ENCODE measurements at regions not wholly inside any gene's neighbourhood (a gene's known extent, or its start where the extent isn't known, plus 50 kb on each side); places are given as distances from the start of the nearest gene placed in this dataset.
"Not testable (repeated sequence)": the region's sequence is repeated elsewhere in the genome, so short reads cannot be mapped to it uniquely, and the experiment has no call there.

DNA sequence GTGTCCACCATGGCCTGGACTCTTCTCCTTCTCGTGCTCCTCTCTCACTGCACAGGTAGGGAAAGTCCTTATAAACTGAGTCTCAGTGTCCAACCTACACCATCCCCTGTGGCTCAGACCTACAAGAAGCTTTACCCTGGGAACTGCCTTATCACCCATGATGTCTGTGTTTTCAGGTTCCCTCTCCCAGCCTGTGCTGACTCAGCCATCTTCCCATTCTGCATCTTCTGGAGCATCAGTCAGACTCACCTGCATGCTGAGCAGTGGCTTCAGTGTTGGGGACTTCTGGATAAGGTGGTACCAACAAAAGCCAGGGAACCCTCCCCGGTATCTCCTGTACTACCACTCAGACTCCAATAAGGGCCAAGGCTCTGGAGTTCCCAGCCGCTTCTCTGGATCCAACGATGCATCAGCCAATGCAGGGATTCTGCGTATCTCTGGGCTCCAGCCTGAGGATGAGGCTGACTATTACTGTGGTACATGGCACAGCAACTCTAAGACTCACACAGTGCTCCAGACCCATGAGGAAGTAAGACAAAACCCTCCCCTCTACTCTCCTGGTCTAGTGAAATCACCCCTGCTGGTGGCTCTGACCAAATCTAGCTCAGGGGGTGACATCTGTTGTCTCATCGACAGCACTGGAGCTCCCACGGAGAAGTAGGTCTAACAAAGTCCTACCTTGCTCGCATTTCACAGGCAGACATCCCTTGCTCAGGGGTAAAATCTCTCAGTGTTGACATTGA, 74.3 kb downstream of the VPREB1 start:
- ATAC-seq (ENCODE audit: low read depth in 2 of 2) (no peak), DNase-seq (no peak)
- Histone ChIP-seq H3K36me3 (ENCODE audit: control insufficient read depth, insufficient read depth, low read length) (peaks cover 36% of the 10 kb centered on the region), H3K27ac (ENCODE audit: insufficient read depth, low read length, poor library complexity, severe bottlenecking) (no peak overlapping the region), H3K27me3 (ENCODE audit: control insufficient read depth, insufficient read depth, low read length) (no peaks in the 10 kb centered on the region), H3K9me3 (ENCODE audit: control insufficient read depth in 2 of 2, low read length in 2 of 2) (no peaks in the 10 kb centered on the region), H3K4me3 (ENCODE audit: low read depth, low read length) (no peak overlapping the region), H3K4me1 (ENCODE audit: control insufficient read depth, insufficient read depth, low read length, poor library complexity, severe bottlenecking) (no peaks in the 10 kb centered on the region)
- Mint-ChIP-seq H3K27me3 (no peaks in the 10 kb centered on the region), H3K9me3 (peaks cover 0 to 7% (median 0%) of the 10 kb centered on the region in 7 donors), H3K4me1 (peaks cover 0 to 9% (median 0%) of the 10 kb centered on the region in 4 donors), H3K27ac (no peak overlapping the region), H3K4me3 (no peak overlapping the region), H3K36me3 (peaks cover 33% of the 10 kb centered on the region)

DNA sequence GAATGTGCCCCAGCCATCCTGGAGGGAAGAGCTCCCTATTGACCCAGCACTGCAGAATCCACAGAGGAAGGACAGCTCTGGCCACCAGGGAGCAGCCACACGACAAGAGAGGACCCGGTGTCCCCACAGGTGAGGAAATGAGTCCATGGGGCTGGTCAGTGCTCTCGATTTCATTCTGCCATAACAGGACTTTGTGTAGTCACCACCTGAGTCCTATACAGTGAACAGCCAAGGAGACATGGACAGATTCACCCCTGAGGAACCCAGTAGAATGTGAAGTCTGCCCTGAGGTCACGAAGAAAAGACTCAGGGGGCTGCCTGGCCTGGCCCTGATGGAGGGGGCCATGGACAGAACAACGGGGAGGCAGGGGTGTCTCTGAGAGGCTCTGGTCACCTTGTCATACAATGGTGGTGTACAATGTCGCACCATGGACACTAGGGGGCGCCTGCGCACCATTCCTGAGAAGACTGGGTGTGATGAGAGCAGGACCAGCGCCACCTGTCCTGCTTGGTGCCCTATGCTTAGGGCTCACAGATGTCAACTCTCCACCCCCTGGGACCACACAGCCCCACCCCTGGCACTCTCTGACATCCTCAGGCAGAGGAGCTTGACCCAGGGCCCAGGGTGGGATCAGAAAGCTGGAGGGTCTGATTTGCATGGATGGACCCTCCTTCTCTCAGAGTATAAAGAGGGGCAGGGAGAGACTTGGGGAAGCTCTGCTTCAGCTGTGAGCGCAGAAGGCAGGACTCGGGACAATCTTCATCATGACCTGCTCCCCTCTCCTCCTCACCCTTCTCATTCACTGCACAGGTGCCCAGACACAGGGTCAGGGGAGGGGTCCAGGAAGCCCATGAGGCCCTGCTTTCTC, 77.4 kb downstream of the VPREB1 start:
- H3K4me3 ChIP-seq (ENCODE audit: low read depth, low read length); H3K9me3 ChIP-seq (ENCODE audit: control insufficient read depth in 2 of 2, low read length in 2 of 2); H3K27me3 ChIP-seq (ENCODE audit: control insufficient read depth, insufficient read depth, low read length); H3K4me3 Mint-ChIP-seq; H3K9me3 Mint-ChIP-seq; H3K4me1 ChIP-seq (ENCODE audit: control insufficient read depth, insufficient read depth, low read length, poor library complexity, severe bottlenecking); H3K27me3 Mint-ChIP-seq; H3K27ac ChIP-seq (ENCODE audit: insufficient read depth, low read length, poor library complexity, severe bottlenecking): not testable (repeated sequence)
- peak; percentile 79 to 82 for ATAC-seq (ENCODE audit: low read depth in 2 of 2)
- H3K27ac Mint-ChIP-seq = peak overlapping the region in 1 of 3 donors; percentile 23
- peaks cover 20% of the 10 kb centered on the region for H3K36me3 Mint-ChIP-seq
- peaks cover 0 to 11% (median 0%) of the 10 kb centered on the region in 4 donors for H3K4me1 Mint-ChIP-seq
- DNase-seq = peak; percentile 48 to 77 (median 55)
- H3K36me3 ChIP-seq (ENCODE audit: control insufficient read depth, insufficient read depth, low read length) = peaks cover 19% of the 10 kb centered on the region

DNA sequence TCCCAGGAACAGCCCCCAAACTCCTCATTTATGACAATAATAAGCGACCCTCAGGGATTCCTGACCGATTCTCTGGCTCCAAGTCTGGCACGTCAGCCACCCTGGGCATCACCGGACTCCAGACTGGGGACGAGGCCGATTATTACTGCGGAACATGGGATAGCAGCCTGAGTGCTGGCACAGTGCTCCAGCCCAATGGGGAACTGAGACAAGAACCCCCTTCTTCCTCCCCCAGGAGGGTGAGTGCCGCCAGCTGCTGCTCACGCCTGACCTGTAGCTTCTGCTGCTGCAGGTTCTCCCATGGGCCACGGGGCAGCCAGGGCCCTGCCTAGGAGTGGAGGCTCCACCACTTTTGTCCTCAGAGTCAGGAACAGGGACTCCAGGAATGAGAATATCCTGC, 78.2 kb downstream of the VPREB1 start:
- peaks cover 12% of the 10 kb centered on the region for H3K36me3 Mint-ChIP-seq
- Histone ChIP-seq H3K27me3 (ENCODE audit: control insufficient read depth, insufficient read depth, low read length) (no peaks in the 10 kb centered on the region), H3K27ac (ENCODE audit: insufficient read depth, low read length, poor library complexity, severe bottlenecking) (no peak overlapping the region), H3K4me3 (ENCODE audit: low read depth, low read length) (no peak overlapping the region), H3K36me3 (ENCODE audit: control insufficient read depth, insufficient read depth, low read length) (peaks cover 15% of the 10 kb centered on the region), H3K4me1 (ENCODE audit: control insufficient read depth, insufficient read depth, low read length, poor library complexity, severe bottlenecking) (no peaks in the 10 kb centered on the region), H3K9me3 (ENCODE audit: control insufficient read depth in 2 of 2, low read length in 2 of 2) (no peaks in the 10 kb centered on the region)
- H3K4me1 Mint-ChIP-seq = peaks cover 0 to 7% (median 0%) of the 10 kb centered on the region in 4 donors
- ATAC-seq (ENCODE audit: low read depth in 2 of 2) (no peak), DNase-seq (no peak)
- H3K27me3 Mint-ChIP-seq = peaks cover under 1% of the 10 kb centered on the region
- no peak overlapping the region for H3K4me3 Mint-ChIP-seq
- H3K27ac Mint-ChIP-seq = no peak overlapping the region
- no peaks in the 10 kb centered on the region for H3K9me3 Mint-ChIP-seq

DNA sequence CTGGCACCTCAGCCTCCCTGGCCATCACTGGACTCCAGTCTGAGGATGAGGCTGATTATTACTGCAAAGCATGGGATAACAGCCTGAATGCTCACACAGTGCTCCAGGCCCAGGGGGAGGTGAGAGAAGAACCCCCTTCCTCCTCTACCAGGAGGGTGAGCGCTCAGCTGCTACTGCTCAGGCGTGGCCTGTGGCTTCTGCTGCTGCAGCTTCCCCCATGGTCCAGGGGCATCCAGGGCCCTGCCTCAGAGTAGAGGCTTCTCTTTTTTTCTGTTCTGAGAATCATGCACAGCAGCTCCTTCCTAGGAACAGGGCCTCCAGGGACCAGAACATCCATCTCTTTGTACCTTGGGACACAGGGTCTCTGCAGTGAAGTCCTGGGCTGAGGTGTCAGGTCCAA, 83.1 kb downstream of the VPREB1 start:
- Histone ChIP-seq H3K27ac (ENCODE audit: insufficient read depth, low read length, poor library complexity, severe bottlenecking) (no peak overlapping the region), H3K27me3 (ENCODE audit: control insufficient read depth, insufficient read depth, low read length) (peaks cover 5% of the 10 kb centered on the region), H3K4me1 (ENCODE audit: control insufficient read depth, insufficient read depth, low read length, poor library complexity, severe bottlenecking) (no peaks in the 10 kb centered on the region), H3K4me3 (ENCODE audit: low read depth, low read length) (no peak overlapping the region), H3K36me3 (ENCODE audit: control insufficient read depth, insufficient read depth, low read length) (no peaks in the 10 kb centered on the region), H3K9me3 (ENCODE audit: control insufficient read depth in 2 of 2, low read length in 2 of 2) (no peaks in the 10 kb centered on the region)
- ATAC-seq (ENCODE audit: low read depth in 2 of 2) (no peak), DNase-seq (no peak)
- Mint-ChIP-seq H3K4me1 (peaks cover 0 to 8% (median 0%) of the 10 kb centered on the region in 4 donors), H3K9me3 (peaks cover 0 to 2% (median 0%) of the 10 kb centered on the region in 7 donors), H3K36me3 (no peaks in the 10 kb centered on the region), H3K4me3 (no peak overlapping the region), H3K27ac (no peak overlapping the region), H3K27me3 (peaks cover 25% of the 10 kb centered on the region)

DNA sequence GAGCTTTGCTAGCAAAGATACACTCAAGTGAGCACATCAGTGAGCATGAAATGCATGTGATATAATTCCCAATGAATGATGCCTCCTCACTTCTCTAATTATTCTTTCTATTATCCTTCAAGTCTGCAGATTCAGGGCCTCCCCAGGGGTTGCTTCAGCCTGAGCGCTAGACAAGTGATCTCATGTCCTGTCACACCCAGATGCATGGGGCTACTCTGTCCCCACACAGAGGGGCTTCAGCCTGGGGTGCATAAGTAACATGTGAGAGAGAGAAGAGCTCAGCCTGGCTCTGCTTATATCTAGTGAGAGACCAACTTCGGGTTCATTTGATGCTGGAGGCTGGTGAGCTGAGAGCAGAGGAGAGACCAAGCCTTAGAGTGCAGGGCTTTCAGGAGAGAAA, 85.2 kb downstream of the VPREB1 start:
- no peaks in the 10 kb centered on the region for H3K36me3 ChIP-seq (ENCODE audit: control insufficient read depth, insufficient read depth, low read length)
- no peak overlapping the region for H3K27ac ChIP-seq (ENCODE audit: insufficient read depth, low read length, poor library complexity, severe bottlenecking)
- ATAC-seq (ENCODE audit: low read depth in 2 of 2) = no peak
- no peaks in the 10 kb centered on the region for H3K4me1 ChIP-seq (ENCODE audit: control insufficient read depth, insufficient read depth, low read length, poor library complexity, severe bottlenecking)
- H3K9me3 ChIP-seq (ENCODE audit: control insufficient read depth in 2 of 2, low read length in 2 of 2) = no peaks in the 10 kb centered on the region
- no peak for DNase-seq
- H3K4me3 Mint-ChIP-seq = no peak overlapping the region
- peaks cover 0 to 10% (median 3%) of the 10 kb centered on the region in 7 donors for H3K9me3 Mint-ChIP-seq
- no peak overlapping the region for H3K4me3 ChIP-seq (ENCODE audit: low read depth, low read length)
- no peaks in the 10 kb centered on the region for H3K36me3 Mint-ChIP-seq
- peaks cover 0 to 8% (median 0%) of the 10 kb centered on the region in 4 donors for H3K4me1 Mint-ChIP-seq
- H3K27ac Mint-ChIP-seq = no peak overlapping the region
- H3K27me3 Mint-ChIP-seq = peaks cover 39% of the 10 kb centered on the region
- peaks cover 5% of the 10 kb centered on the region for H3K27me3 ChIP-seq (ENCODE audit: control insufficient read depth, insufficient read depth, low read length)

DNA sequence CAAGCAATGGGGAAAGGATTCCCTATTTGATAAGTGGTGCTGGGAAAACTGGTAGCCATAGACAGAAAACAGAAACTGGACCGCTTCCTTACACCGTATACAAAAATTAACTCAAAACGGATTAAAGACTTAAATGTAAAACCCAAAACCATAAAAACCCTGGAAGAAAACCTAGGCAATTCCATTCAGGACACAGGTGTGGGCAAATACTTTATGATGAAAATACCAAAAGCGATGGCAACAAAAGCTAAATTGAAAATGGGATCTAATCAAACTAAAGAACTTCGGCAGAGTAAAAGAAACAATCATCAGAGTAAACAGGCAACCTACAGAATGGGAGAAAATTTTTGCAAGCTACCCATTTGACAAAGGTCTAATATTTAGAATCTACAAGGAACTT, 91.1 kb downstream of the VPREB1 start:
- not testable (repeated sequence) for H3K4me3 ChIP-seq (ENCODE audit: low read depth, low read length); H3K4me3 Mint-ChIP-seq; H3K36me3 Mint-ChIP-seq; H3K27ac ChIP-seq (ENCODE audit: insufficient read depth, low read length, poor library complexity, severe bottlenecking); H3K4me1 ChIP-seq (ENCODE audit: control insufficient read depth, insufficient read depth, low read length, poor library complexity, severe bottlenecking); H3K27me3 ChIP-seq (ENCODE audit: control insufficient read depth, insufficient read depth, low read length); DNase-seq; H3K4me1 Mint-ChIP-seq; H3K9me3 ChIP-seq (ENCODE audit: control insufficient read depth in 2 of 2, low read length in 2 of 2); ATAC-seq (ENCODE audit: low read depth in 2 of 2); H3K27ac Mint-ChIP-seq; H3K36me3 ChIP-seq (ENCODE audit: control insufficient read depth, insufficient read depth, low read length)
- Mint-ChIP-seq H3K27me3 (peaks cover 29% of the 10 kb centered on the region), H3K9me3 (peaks cover 1 to 20% (median 4%) of the 10 kb centered on the region in 7 donors)

DNA sequence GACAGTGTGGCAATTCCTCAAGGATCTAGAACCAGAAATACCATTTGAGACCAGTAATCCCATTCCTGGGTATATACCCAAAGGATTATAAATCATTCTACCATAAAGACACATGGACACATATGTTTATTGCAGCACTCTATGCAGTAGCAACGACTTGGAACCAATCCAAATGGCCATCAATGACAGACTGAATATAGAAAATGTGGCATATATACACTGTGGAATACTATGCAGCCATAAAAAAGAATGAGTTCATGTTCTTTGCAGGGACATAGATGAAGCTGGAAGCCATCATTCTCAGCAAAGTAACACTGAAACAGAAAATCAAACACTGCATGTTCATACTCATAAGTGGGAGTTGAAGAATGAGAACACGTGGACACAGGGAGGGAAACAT, 91.7 kb downstream of the VPREB1 start:
- not testable (repeated sequence) for H3K36me3 ChIP-seq (ENCODE audit: control insufficient read depth, insufficient read depth, low read length); H3K4me3 ChIP-seq (ENCODE audit: low read depth, low read length); DNase-seq; H3K36me3 Mint-ChIP-seq; H3K4me3 Mint-ChIP-seq; H3K4me1 ChIP-seq (ENCODE audit: control insufficient read depth, insufficient read depth, low read length, poor library complexity, severe bottlenecking); ATAC-seq (ENCODE audit: low read depth in 2 of 2); H3K27ac ChIP-seq (ENCODE audit: insufficient read depth, low read length, poor library complexity, severe bottlenecking); H3K9me3 ChIP-seq (ENCODE audit: control insufficient read depth in 2 of 2, low read length in 2 of 2); H3K27me3 ChIP-seq (ENCODE audit: control insufficient read depth, insufficient read depth, low read length); H3K4me1 Mint-ChIP-seq
- Mint-ChIP-seq H3K27ac (peak overlapping the region in 1 of 3 donors; percentile 49), H3K27me3 (peaks cover 26% of the 10 kb centered on the region), H3K9me3 (peaks cover 1 to 20% (median 4%) of the 10 kb centered on the region in 7 donors)
